Hematopoietic multipotent progenitor cell treated with erythropoietin and hydrocortisone succinate and interleukin-3 and kit ligand, for 15 days (in vitro differentiated cells): ENCODE measurements at regions not wholly inside any gene's neighbourhood (a gene's known extent, or its start where the extent isn't known, plus 50 kb on each side); places are given as distances from the start of the nearest gene placed in this dataset.
"Not testable (repeated sequence)": the region's sequence is repeated elsewhere in the genome, so short reads cannot be mapped to it uniquely, and the experiment has no call there.

Experiments used
- DNase-seq: peaks from one replicate; pipeline ENCODE4 v3.0.0-alpha.2; 2015; ENCODE audit warnings: low spot score

DNA sequence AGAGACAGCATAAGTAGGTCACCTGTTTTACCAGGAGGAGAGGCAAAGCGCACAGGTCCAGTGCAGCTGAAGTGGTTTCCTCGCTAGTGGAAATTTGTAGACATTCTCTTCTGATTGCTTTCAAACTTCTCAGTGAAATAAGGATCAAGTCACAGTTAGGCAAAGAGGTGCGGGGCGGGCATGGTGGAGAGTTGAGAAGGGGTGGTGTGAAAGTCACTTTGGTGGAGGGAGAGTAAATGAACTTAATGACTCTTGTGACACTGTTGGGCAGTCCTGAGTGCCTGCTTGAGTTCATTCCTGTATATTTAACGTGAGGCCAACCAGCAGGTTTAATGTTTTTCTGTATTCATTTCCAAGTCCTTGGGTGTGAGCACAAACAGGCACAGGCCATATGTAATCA is 235.6 kb downstream of the TRIML1 start:
- DNase-seq, result no peak

DNA sequence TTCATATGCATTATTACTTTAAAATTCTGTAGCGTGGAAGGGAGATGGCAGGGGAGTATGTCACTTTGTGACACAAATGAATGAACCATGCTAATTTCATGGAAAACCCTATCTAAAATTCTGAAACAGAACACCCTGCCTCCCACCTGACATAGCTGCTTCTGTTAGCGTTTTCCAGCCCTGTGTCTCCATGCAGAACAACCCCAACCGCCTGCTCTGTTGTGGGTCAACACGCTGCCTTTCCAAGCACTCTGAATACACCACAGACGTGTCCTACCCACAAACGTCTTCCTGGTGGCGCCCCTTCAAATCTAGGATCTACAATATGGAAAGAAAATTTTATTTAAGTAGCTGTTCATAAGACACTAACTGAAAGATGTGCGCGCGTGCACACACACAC is 238.6 kb downstream of the TRIML1 start:
- DNase-seq, result no peak

DNA sequence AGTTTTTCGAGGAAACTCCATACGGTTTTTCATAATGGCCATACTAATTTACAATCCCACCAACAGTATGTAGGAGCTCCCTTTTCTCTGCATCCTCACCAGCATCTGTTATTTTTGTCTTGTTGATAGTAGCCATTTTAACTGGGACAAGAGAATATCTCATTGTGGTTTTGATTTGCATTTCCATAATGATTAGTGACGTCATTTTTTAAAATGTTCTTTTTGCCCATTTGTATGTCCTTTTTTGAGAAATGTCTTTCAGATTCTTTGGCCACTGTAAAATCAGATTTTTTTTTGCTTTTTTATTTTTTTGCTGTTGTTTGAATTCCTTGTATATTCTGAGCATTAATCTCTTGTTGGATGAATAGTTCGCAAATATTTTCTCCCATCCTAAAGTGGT is 243.9 kb downstream of the TRIML1 start:
- no peak for DNase-seq

DNA sequence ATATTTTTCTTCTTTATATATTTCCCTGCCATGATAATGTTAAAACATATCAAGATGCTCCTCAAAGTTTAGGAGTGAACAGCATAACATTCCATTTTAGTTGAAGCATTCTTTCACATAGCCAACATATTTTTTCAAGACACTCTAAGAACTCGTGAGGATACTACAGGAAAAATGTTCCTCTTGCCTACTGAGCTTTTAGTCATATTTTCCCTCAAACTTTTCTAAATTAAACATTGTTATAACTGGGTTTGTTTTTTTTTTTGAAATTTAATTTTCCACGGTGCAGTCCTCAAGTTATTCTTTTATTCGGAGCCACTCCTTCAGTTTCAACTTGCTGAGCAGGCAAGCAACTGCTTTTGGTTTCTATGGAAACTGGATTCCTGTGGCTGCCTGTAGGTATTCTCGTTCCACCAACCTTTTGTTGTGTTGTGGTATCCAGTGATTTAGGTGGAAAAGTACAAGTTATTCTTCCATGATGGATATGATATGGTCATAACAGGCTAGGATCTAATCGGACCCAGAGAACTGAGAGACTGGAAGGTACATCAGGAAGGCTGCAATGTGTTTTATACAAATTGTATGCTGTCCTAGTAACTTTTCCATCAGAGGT is 248.0 kb downstream of the TRIML1 start:
- DNase-seq, result no peak

DNA sequence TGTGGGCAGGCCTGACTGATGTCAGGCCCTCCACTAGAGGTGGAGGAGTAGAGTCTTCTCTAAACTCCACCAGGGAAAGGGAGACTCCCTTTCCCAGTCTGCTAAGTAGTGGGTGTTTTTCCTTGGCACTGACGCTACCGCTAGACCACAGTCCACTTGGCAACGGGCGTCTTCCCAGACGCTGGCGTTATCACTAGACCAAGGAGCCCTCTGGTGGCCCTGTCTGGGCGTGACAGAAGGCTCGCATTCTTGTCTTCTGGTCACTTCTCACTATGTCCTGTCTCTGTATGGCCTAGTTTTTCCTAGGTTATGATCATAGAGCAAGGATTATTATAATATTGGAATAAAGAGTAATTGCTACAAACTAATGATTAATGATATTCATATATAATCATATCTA is 252.1 kb downstream of the TRIML1 start:
- DNase-seq, result not testable (repeated sequence)

DNA sequence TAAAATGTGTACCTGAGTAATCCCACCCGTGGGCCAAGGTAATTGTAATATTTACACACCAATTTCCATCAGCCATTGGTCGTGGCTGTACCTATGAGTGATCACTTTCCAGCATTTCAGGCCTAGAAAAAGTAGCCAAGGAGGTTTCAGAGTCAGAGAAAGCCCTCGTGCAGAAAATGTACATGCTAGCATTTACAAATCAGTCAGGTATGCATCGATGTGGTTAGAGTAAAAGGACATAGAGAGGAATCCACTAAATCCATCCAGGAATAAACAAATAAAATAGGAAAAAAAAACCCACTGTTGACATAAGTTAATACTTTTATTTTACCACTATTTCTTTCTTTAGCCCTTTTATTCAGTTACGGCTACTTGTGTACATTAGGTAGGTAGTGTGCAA is 256.8 kb downstream of the TRIML1 start:
- DNase-seq, result no peak

DNA sequence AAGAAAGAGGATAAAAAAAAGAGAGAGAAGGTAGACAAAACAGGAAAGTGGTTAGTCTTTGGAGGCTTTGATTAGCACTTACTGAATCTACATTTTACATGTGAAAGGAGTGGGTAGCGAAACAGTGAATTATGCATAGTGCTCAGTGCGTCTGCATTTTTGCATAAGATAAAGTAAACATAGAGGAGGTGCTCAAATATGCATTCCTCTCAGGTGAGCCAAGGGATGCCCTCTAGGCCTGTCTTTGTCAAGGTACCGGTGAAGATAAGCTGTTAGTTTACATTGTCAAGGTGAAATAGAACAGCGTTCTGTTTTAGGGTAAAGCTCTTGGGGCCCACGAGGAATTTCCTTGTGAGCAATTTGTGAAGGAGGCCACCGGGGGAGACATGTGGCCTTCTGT is 260.6 kb downstream of the TRIML1 start:
- DNase-seq, result no peak

DNA sequence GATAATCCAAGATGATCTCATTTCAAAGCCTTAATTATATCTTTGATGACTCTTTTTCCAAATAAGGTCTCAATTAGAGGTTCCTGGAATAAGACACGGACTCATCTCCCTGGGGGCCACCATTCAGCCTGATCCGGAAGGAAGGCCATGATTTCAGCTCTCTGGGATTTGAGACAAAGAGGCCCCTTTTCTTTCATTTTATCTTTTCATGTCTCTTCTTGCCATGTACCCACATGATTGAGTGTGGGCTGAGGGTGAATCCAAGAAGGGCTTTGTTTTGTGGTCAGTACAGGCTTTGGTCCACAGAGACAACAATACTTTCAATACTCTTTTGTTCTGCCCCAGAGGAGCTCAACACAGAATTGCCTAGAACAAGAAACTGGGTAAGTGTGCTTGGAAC is 261.2 kb downstream of the TRIML1 start:
- no peak for DNase-seq

DNA sequence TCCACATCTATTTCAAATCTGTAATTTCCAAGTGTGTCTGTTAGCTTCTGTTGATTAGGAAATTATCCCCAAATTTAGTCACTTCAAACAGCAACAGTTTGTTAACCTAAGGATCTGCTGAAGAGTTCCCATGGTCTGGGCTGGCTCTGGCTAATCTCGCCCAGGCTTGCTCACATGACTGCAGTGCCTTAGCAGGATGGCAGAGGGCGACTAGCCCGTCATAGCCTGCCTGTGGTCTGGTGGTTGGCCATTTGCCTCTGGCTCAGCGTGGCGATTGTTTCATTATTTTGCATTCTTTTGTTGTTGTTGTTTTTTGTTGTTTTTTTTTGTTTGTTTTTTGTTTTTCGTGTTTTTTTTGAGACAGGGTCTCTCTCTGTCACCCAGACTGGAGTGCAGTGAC is 264.0 kb downstream of the TRIML1 start:
- DNase-seq, result no peak

DNA sequence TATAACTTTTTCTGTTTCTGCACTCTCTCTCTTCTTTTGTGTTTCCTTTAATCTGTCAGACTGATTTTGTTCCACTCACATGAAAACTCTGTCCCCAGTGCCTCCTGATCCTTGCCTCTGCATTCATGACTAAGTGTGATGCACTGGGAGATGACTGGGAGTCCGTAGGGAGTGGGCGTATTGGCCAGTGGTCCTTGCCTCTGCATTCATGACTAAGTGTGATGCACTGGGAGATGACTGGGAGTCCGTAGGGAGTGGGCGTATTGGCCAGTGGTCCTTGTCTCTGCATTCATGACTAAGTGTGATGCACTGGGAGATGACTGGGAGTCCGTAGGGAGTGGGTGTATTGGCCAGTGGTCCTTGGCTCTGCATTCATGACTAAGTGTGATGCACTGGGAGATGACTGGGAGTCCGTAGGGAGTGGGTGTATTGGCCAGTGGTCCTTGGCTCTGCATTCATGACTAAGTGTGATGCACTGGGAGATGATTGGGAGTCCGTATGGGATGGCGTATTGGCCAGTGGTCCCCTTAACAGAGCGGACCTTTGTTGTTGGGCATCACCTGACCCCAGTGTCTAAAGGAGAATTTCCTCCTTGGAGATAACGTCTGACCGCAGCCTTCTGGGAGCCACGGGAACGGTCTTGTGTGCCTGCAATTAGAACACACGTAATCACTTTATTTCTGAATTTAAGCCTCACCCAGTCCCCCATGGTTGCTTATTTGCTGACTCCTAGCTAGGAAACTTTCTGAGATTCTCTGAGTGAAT is 266.0 kb downstream of the TRIML1 start:
- not testable (repeated sequence) for DNase-seq

DNA sequence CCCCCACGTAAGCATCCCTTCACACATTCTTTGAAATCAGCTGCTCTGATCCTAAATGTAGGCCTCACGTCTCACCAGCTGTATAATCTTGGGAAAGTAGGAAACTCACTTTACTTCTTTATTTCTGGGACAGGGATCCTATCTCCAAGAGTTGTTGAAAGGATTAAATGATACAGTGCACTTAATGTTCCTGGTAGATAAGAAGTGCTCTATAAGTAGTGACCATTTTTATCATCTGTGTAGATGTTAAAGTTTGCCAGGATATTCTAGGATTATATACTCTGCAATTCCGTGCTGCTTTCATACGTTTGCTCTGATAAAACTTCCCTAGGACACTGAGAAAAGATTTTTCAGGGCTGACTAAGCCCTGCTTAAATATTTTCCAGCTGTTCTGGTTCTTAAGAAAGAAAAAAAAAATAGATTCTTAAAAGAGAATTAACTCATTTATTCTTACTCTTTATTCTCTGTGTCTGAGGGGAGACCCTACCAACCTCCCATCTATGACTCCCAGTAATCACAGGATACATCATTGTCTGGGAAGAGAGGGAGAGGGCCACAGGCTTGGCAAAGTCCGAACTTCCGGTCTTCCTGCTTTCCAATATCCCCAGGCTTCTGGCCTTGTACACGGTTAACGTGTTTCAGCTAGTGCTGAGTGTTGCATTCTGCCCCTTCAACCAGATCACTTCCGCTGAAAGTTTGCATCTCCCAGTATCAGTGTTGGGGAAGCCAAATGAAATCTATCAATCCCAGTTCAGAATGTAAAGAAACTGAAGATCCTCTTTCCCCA is 269.2 kb downstream of the TRIML1 start:
- no peak for DNase-seq

DNA sequence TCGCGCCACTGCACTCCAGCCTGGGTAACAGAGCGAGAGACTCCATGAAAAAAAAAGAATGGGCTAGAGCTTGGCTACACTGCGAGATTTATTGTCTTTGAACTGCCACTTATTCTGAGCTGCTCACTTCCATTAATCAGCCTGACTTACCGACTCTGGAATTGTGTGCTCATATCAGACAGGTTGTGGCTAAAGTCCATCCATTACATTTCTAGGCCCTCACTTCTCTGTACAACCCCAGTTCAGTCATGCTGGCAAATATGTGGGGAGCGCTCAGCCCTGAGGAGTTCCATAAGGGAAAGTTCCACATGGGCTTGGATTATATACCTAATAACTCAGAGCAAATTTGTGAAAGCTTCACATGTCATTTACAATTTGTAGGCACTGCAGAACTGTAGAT is 270.6 kb downstream of the TRIML1 start:
- DNase-seq, result no peak

DNA sequence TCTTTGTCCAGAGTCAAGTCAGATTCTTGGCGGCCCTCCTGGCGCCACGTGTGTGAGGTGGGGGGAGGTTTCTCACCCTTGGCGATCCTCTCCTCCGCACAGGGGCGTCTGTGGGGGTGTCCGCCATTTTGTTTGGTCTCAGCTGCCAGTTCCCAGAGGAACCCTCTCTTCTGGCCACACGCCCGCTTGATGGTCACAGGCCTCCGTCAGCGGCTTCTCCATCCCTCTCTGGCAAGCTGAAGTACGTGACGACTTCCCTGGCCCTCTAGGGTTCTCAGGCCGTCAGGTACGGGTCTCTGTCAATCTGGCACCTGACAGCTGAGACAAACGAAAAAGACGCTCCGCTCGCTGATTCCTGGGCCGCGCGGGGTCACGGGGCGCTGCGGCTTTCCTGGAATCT is 272.6 kb downstream of the TRIML1 start:
- no peak for DNase-seq

DNA sequence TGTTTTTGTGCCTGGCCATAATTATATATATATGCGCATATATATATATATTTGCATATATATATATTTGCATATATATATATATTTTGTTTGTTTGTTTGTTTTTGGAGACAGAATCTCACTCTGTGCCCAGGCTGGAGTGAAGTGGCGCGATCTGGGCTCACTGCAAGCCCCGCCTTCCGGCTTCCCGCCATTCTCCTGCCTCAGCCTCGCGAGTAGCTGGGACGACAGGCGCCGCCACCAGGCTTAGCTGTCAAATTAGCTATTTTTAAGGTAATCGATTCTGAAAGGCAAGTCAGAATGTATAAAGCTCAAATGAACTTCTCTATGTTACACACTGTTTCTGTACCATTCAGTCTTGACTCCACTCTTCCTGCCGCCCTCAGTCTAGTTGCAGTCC is 273.3 kb downstream of the TRIML1 start:
- no peak for DNase-seq

DNA sequence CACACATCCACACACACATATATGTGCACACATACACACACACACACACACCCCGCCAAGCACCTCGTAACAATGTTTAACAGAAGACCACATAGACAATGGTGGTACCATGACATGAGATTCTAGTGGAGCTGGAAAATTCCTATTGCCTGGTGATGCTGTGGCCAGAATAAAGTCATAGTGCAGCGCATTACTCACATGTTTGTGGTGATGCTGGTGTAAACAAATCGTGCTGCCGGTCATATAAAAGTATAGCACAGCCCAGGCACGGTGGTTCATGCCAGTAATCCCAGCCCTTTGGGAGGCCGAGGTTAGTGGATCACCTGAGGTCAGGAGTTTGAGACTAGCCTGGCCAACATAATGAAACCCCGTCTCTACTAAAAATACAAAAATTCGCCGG is 275.2 kb downstream of the TRIML1 start:
- no peak for DNase-seq

DNA sequence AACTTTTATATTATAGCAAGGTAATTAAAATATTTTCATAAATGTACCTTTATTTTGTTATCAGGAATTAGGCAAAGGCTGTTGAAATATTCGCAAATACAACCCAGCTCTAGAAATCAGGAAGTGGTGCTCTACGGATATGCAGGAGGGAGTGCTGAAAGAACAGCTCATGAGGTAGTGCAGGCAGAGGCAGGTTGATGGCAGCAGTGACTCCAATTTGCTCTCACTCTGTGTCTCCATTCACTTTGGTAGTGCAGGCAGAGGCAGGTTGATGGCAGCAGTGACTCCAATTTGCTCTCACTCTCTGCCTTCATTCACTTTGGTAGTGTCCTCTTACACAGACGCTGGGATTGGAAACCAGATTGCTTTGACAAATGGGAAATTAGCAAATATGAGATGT is 277.9 kb downstream of the TRIML1 start:
- no peak for DNase-seq

DNA sequence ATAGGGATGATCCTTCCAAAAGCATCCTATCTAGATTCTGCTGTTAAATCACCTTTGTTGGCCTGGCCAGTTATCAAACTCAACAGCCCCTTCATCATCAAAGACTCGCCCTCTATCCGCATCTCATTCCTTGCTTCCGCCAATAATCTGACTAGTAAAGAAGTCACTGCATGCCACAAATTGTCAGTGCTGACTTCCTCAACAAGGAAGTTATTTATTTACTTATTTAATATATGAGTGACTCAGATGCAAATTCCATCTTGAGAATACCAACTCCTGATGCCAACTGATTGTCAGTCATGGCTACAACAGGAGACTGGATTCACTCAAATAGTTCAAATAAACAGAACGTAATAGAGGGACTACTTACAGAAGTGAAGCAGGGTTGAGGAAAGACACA is 283.8 kb downstream of the TRIML1 start:
- no peak for DNase-seq

DNA sequence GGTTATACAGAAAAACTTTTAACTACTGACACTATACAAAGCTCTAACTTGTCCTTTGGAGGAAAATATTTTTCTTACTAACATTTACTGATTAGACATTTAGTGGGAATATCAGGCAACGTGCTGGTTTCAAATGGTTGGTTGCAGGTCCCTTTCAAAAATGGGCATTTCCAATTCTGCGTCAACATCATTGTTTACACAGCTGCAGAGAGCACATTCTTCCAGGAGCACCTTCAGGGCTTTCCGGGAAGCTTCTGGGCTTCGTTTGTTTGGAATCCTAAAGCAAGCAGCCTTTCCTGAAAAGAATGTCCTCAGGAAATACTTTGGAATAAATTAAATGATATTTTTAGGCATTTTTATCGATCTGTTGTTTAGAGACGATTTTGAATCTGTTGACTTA is 289.7 kb downstream of the TRIML1 start:
- DNase-seq, result no peak

DNA sequence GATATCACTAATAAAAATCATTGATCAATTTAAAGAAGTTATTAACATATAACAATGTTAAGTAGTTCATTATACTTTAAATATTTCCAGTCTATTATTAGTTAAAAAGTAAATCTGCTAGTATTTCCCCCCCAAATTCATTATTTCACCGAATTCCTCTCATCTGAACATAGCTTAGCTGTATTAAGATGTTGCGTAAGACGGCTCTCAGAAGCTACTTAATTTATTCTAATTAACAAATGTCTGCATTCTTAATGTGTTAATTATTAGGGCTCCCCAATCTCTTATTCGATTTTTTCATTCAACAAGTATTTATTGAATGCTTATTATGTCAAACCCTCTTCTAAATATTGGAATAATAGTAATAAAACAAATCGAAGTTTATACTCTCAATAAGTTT is 290.7 kb downstream of the TRIML1 start:
- no peak for DNase-seq

DNA sequence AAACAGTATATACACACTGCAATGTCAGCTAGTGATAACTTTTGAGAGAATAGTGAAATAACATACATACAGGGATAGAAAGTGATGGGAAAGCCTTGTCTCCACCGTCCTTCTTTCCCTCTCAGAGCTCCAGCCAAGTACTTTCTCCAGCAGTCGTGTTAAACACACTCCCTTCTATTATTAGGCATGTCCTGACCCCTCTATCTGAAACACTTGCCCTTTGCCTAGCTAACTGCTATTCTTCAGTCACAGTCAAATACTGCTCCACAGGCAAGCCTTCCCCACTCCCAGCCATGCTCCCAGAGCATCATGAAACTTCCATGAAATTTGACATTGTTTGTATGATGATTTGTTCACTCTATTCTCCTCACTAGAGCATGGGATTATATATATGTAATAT is 291.1 kb downstream of the TRIML1 start:
- no peak for DNase-seq

DNA sequence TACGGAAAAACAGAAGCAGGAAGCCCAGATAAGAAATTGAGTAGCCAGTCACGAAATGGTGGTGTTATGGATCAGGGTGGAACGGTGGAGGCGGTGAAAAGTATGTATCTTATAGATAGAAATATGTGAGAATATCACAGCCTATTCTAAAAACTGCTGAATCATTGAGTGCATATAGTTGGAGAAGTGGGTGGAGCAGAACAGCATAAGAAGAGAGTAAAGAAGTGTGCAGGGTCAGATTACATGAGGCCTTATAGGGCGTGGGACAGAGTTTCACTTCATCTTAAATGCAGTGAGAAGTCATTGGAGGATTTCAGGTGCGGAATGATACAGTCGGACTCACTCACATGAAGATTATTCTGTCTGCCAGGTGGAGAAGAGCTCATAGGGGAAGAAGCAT is 293.1 kb downstream of the TRIML1 start:
- DNase-seq, result no peak

DNA sequence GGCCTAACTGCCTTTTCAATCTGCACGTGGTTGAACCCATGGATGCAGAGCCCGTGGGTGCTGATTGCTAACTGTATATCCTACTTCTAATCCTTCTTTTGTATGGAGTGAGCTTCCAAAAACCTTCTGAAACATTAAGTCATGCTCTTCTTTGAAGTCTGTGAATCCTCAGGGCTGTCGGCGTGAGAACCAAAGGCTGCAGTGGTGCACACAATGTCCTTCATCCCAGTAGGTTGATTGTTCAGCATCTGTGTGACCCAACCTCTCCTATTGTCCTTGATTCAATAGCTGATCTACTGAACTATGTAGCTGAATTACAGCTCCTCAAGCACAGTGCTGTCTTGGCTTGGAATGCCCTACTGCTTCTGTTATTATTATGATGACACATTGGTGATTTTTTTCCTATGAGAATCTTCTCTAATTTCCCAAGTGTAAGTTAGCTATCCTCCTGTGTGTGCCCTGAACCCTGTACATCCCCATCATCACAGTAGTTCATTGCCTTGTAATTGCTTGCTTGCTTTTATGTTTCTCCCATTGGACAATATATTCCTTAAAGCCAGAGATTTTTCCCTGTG is 294.6 kb downstream of the TRIML1 start:
- DNase-seq, result no peak

DNA sequence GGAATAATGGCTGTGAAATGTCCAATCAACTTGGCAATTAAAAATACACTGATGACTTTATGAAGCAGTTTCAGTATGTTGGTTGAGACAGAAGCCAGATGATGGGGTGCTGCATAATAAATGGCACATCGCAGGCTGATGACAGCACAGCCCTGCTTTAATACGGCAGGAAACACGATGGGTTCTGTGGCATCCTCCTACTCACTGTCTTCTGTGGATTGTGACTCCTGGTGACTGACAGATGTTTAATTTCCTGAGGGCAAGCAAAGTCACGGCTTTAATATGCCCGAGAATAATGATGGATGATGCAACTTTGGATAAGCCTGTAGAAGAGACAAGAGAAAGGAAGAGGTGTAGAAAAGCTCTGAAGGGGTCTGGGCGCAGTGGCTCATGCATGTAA is 295.4 kb downstream of the TRIML1 start:
- DNase-seq, result no peak
